Lung (tissue), 11 donors: ENCODE measurements at regions not wholly inside any gene's neighbourhood (a gene's known extent, or its start where the extent isn't known, plus 50 kb on each side); places are given as distances from the start of the nearest gene placed in this dataset.

Experiments
- ATAC-seq: fragments of 200-7000 bp; cut with Tn5 transposase; one replicate; pipeline ENCODE4 v1.9.1; 2020; ENCODE audit warnings: moderate number of reproducible peaks; ENCODE audit not compliant: insufficient read depth, low FRiP score
- DNase-seq, 3 donors: peaks; one replicate each; pipeline ENCODE4 v3.0.0-alpha.2; 2013 to 2017
- H3K27ac ChIP-seq, 2 donors: one replicate each; pipeline ENCODE4 v1.5.1; 2013; ENCODE audit warnings: mild to moderate bottlenecking in 2 of 2, moderate library complexity in 2 of 2, control low read depth in 1 of 2, inconsistent platforms in 1 of 2, low read depth in 1 of 2, low read length in 1 of 2
- H3K27me3 ChIP-seq, 3 donors: one replicate each; pipeline ENCODE4 v1.5.1; 2013; ENCODE audit warnings: low read length in 2 of 3; ENCODE audit not compliant: control insufficient read depth in 3 of 3, insufficient read depth in 3 of 3
- H3K36me3 ChIP-seq, 4 donors: one replicate each; pipeline ENCODE4 v1.5.1; 2013; ENCODE audit warnings: low read length in 4 of 4, mild to moderate bottlenecking in 1 of 4, moderate library complexity in 1 of 4; ENCODE audit not compliant: control insufficient read depth in 4 of 4, insufficient read depth in 4 of 4
- H3K4me1 ChIP-seq, 5 donors: one replicate each; pipeline ENCODE4 v1.5.1; 2013; ENCODE audit warnings: low read length in 5 of 5, mild to moderate bottlenecking in 2 of 5, moderate library complexity in 1 of 5; ENCODE audit not compliant: control insufficient read depth in 5 of 5, insufficient read depth in 5 of 5
- H3K4me3 ChIP-seq: one replicate; pipeline ENCODE4 v1.5.1; 2013; ENCODE audit warnings: mild to moderate bottlenecking, control low read depth, moderate library complexity
- H3K9ac ChIP-seq, 2 donors: one replicate each; pipeline ENCODE4 v1.5.1; 2013; ENCODE audit warnings: low read length in 2 of 2, control low read depth in 1 of 2; ENCODE audit not compliant: insufficient read depth in 1 of 2
- H3K9me3 ChIP-seq, 4 donors: one replicate each; pipeline ENCODE4 v1.5.1; 2013; ENCODE audit warnings: low read length in 3 of 4, mild to moderate bottlenecking in 1 of 4, moderate library complexity in 1 of 4; ENCODE audit not compliant: control insufficient read depth in 4 of 4, insufficient read depth in 3 of 4
- WGBS, 2 donors: extraction: QIAGEN DNeasy Blood & Tissue Kit; methylation state at CpG; one replicate each; pipeline ENCODE4 v1.1.7; 2013; 5-methylcytosine and 5-hydroxymethylcytosine counted together
- TF ChIP-seq, protein P1 (sequence below): IDR thresholded peaks from 2 replicates; pipeline ENCODE4 v1.5.1; 2012; ENCODE audit warnings: mild to moderate bottlenecking; ENCODE audit errors: control extremely low read depth, extremely low read depth
- donor health status: control.
- donor health status: control.
- donor health status: Bipolar disorder and iron deficiency.
- donor health status: healthy.
- donor health status: DM: yes; HTN: yes; CAD: no.

DNA sequence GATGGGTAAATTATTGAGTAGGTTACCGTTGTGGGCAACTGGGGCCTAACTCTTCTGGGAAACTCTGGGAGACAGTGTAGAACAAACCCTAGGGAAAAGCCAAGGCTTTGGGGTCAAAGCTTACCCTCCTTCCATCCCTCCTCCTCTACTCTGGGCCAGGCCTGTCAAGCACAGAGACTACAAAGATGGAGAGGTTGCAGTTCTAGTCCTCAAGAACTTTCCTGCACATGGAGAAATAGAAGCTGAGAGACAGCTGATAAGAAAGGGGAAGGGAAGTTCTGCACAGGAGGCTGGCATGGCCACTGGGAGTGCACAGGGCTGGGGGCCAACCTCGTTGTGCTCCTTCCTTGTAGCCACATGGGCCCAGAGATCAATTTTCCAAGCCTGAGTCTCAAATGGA, 67.2 kb upstream of the ALX4 start:
- no peaks in the 10 kb centered on the region for H3K27me3 ChIP-seq
- ATAC-seq (no peak), DNase-seq (no peak)
- 65 to 69% methylated on average over 2 of the region's 2 CpGs for WGBS, 2 donors
- TF ChIP-seq, protein P1, sequence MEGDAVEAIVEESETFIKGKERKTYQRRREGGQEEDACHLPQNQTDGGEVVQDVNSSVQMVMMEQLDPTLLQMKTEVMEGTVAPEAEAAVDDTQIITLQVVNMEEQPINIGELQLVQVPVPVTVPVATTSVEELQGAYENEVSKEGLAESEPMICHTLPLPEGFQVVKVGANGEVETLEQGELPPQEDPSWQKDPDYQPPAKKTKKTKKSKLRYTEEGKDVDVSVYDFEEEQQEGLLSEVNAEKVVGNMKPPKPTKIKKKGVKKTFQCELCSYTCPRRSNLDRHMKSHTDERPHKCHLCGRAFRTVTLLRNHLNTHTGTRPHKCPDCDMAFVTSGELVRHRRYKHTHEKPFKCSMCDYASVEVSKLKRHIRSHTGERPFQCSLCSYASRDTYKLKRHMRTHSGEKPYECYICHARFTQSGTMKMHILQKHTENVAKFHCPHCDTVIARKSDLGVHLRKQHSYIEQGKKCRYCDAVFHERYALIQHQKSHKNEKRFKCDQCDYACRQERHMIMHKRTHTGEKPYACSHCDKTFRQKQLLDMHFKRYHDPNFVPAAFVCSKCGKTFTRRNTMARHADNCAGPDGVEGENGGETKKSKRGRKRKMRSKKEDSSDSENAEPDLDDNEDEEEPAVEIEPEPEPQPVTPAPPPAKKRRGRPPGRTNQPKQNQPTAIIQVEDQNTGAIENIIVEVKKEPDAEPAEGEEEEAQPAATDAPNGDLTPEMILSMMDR = no peak
- peaks cover 0 to 9% (median 0%) of the 10 kb centered on the region in 4 donors for H3K9me3 ChIP-seq
- H3K27ac ChIP-seq = no peak overlapping the region
- no peak overlapping the region for H3K9ac ChIP-seq
- H3K4me3 ChIP-seq = no peak overlapping the region
- peaks cover 0 to 8% (median 0%) of the 10 kb centered on the region in 5 donors for H3K4me1 ChIP-seq
- H3K36me3 ChIP-seq = no peaks in the 10 kb centered on the region

DNA sequence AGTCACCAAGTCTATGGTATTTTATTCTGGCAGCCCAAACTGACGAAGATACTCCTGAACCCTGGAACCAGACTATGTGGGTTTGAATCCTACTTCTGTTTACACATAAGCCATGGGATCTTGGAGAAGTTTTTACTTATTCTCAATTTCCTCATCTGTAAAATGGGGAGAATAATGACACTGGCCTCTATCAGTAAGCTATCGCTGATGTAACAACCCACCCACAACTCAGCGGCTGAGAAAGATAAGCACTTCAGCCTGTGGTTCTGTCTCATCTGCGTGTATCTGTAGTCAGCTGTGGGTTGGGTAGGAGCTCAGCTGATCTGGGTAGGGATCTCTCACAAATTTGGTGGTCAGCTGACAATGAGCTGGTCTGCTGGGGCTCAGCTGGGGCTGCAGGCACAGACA, 68.0 kb upstream of the ALX4 start:
- Histone ChIP-seq H3K4me1 (peaks cover 0 to 13% (median 0%) of the 10 kb centered on the region in 5 donors), H3K9me3 (peaks cover 0 to 9% (median 0%) of the 10 kb centered on the region in 4 donors), H3K27me3 (peaks cover 0 to 3% (median 0%) of the 10 kb centered on the region in 3 donors), H3K4me3 (no peak overlapping the region), H3K27ac (no peak overlapping the region), H3K9ac (no peak overlapping the region), H3K36me3 (no peaks in the 10 kb centered on the region)
- TF ChIP-seq, protein P1 = no peak
- ATAC-seq (no peak), DNase-seq (no peak)
- 89 to 95% methylated on average over 4 of the region's 4 CpGs for WGBS, 2 donors

DNA sequence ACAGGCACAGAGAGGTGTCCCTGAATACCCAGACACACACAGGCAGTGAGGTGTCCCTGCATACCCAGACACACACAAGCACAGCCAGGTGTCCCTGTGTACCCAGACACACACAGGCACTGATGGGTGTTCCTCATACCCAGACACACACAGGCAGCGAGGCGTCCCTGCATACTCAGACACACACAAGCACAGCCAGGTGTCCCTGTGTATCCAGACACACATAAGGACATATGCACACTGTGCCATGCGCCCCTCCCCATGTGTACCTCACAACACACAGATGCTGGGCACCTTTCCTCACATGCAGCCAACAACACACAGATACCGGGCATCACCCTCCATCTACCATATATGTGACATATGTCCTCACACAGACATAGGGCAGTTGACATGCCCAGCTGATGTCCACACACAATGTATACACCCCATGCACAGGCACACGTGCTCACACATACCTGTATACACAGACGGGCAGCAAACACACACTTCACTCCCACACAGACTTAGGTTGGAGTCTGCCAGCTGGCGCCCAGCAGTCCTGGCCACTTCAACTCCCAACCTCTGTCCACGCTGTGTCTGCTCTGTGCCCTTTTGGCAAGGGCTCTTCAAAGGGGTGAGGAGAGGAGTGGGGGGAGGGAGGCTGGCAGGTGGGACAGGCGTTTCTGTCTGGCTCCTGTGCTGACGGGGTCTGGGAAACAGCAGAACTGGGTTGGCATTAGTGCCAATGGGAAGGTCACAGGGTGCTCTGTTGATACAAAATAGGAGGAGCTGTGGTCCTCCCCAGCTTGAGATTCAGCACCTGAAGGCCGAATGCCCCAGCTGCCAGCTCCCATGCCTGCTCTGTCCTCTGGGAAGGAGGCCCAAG, 69.4 kb upstream of the ALX4 start:
- H3K4me3 ChIP-seq = no peak overlapping the region
- H3K4me1 ChIP-seq = peaks cover 0 to 13% (median 0%) of the 10 kb centered on the region in 5 donors
- H3K9ac ChIP-seq = no peak overlapping the region
- H3K36me3 ChIP-seq = no peaks in the 10 kb centered on the region
- peak; percentile 27 for ATAC-seq
- no peak overlapping the region for H3K27ac ChIP-seq
- DNase-seq = no peak
- 74 to 80% methylated on average over 11 of the region's 11 CpGs for WGBS, 2 donors
- H3K9me3 ChIP-seq = peaks cover 0 to 10% (median 0%) of the 10 kb centered on the region in 4 donors
- TF ChIP-seq, protein P1 = no peak
- peaks cover 0 to 3% (median 0%) of the 10 kb centered on the region in 3 donors for H3K27me3 ChIP-seq
